Karpas-422 (cell line): ENCODE measurements at regions not wholly inside any gene's neighbourhood (a gene's known extent, or its start where the extent isn't known, plus 50 kb on each side); places are given as distances from the start of the nearest gene placed in this dataset.

Experiments
- DNase-seq: peaks from one replicate; pipeline ENCODE4 v3.0.0-alpha.2; 2015
- H2AFZ ChIP-seq: fragments of 200-600 bp; sonication (generic); 2 replicates; pipeline ENCODE4 v1.6.1; 2014; ENCODE audit warnings: antibody characterized with exemption, low read length, mixed read lengths
- H3K27ac ChIP-seq: fragments of 200-600 bp; sonication (generic); 2 replicates; pipeline ENCODE4 v1.5.1; 2014; ENCODE audit warnings: mild to moderate bottlenecking, low read length, moderate library complexity
- H3K27me3 ChIP-seq: fragments of 200-600 bp; sonication (generic); 2 replicates; pipeline ENCODE4 v1.6.1; 2014; ENCODE audit warnings: low read length, mixed read lengths
- H3K36me3 ChIP-seq: fragments of 200-600 bp; sonication (generic); 2 replicates; pipeline ENCODE4 v1.6.1; 2014; ENCODE audit warnings: low read length, mixed read lengths; ENCODE audit not compliant: insufficient read depth
- H3K4me1 ChIP-seq: fragments of 200-600 bp; sonication (generic); 2 replicates; pipeline ENCODE4 v1.6.1; 2014; ENCODE audit warnings: mild to moderate bottlenecking, low read length, mixed read lengths
- H3K4me2 ChIP-seq: fragments of 200-600 bp; sonication (generic); 2 replicates; pipeline ENCODE4 v1.6.1; 2014; ENCODE audit warnings: low read length, low read depth, mild to moderate bottlenecking; ENCODE audit not compliant: poor library complexity, severe bottlenecking
- H3K4me3 ChIP-seq: fragments of 200-600 bp; sonication (generic); 2 replicates; pipeline ENCODE4 v1.5.1; 2014; ENCODE audit warnings: mild to moderate bottlenecking, antibody characterized with exemption, low read length, mixed read lengths
- H3K79me2 ChIP-seq: fragments of 200-600 bp; sonication (generic); 2 replicates; pipeline ENCODE4 v1.6.1; 2014; ENCODE audit warnings: mild to moderate bottlenecking, low read length, mixed read lengths
- H3K9ac ChIP-seq: fragments of 200-600 bp; sonication (generic); 2 replicates; pipeline ENCODE4 v1.6.0; 2014; ENCODE audit warnings: low read length
- H3K9me2 ChIP-seq: fragments of 200-600 bp; sonication (generic), shearing (Covaris generic); replicated peaks from 2 replicates; pipeline ENCODE4 v1.6.0; 2014; ENCODE audit warnings: mild to moderate bottlenecking, low read length, moderate library complexity; ENCODE audit not compliant: insufficient read depth
- H3K9me3 ChIP-seq: fragments of 300-700, 200-600 bp; sonication (generic); 2 replicates; pipeline ENCODE4 v1.6.1; 2014; ENCODE audit warnings: low read length, mixed read lengths
- H4K20me1 ChIP-seq: fragments of 200-600 bp; sonication (generic); 2 replicates; pipeline ENCODE4 v1.6.1; 2014; ENCODE audit warnings: mild to moderate bottlenecking, antibody characterized with exemption, low read length, low read depth; ENCODE audit not compliant: insufficient read depth

- Histone ChIP-seq H3K9ac (no peak overlapping the region), H3K4me1 (no peaks in the 10 kb centered on the region), H2AFZ (no peak overlapping the region), H3K36me3 (no peaks in the 10 kb centered on the region), H3K9me2 (no peaks in the 10 kb centered on the region), H3K27me3 (no peaks in the 10 kb centered on the region; the same call in 1 of the 2 replicates), H4K20me1 (no peaks in the 10 kb centered on the region), H3K9me3 (no peaks in the 10 kb centered on the region), H3K79me2 (no peaks in the 10 kb centered on the region), H3K4me2 (no peak overlapping the region), H3K4me3 (no peak overlapping the region), H3K27ac (no peak overlapping the region)
- no peak for DNase-seq
Measured at GRCh38 chr2:147549054-147549453, 295.8 kb upstream of the ACVR2A start.

GRCh38 chr2:147548451-147548850, 296.4 kb upstream of the ACVR2A start:
- no peaks in the 10 kb centered on the region for H3K79me2 ChIP-seq
- no peaks in the 10 kb centered on the region for H3K9me3 ChIP-seq
- DNase-seq = no peak
- H3K9ac ChIP-seq = no peak overlapping the region
- H3K36me3 ChIP-seq = no peaks in the 10 kb centered on the region
- no peaks in the 10 kb centered on the region for H4K20me1 ChIP-seq
- no peaks in the 10 kb centered on the region for H3K4me1 ChIP-seq
- H3K27me3 ChIP-seq = no peaks in the 10 kb centered on the region; the same call in 1 of the 2 replicates
- H3K4me2 ChIP-seq = no peak overlapping the region
- H3K9me2 ChIP-seq = no peaks in the 10 kb centered on the region
- no peak overlapping the region for H3K27ac ChIP-seq
- no peak overlapping the region for H3K4me3 ChIP-seq
- no peak overlapping the region for H2AFZ ChIP-seq

GRCh38 chr2:147547440-147547839, 297.4 kb upstream of the ACVR2A start:
- Histone ChIP-seq H3K27me3 (no peaks in the 10 kb centered on the region; the same call in 1 of the 2 replicates), H3K4me3 (no peak overlapping the region), H3K27ac (no peak overlapping the region), H3K79me2 (no peaks in the 10 kb centered on the region), H3K4me2 (no peak overlapping the region), H3K9me3 (no peaks in the 10 kb centered on the region), H3K36me3 (no peaks in the 10 kb centered on the region), H2AFZ (no peak overlapping the region), H3K9ac (no peak overlapping the region), H3K4me1 (no peaks in the 10 kb centered on the region), H4K20me1 (no peaks in the 10 kb centered on the region), H3K9me2 (no peaks in the 10 kb centered on the region)
- no peak for DNase-seq

DNA sequence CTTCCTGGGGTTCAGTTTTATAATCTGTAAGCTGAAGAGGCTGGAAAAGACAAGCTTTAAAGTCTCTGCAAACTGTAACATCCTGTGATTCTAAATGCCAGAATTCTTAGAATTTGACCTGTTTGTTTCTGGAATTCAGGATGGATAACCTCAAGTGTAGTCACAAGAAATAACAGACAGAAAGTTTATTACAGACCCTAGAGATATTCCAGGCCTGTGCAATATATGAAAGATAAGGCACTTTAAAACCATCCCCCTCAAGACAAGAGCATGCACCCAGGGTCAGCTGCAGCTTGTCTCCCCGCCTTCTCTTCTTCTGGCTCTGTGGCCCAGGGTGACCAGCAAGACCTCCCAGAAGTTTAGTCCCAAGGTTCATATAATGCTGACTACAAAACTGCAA, 298.7 kb upstream of the ACVR2A start:
- Histone ChIP-seq H3K9ac (no peak overlapping the region), H3K4me1 (no peaks in the 10 kb centered on the region), H3K36me3 (no peaks in the 10 kb centered on the region), H3K9me3 (no peaks in the 10 kb centered on the region), H3K27ac (no peak overlapping the region), H3K79me2 (no peaks in the 10 kb centered on the region), H2AFZ (no peak overlapping the region), H3K9me2 (no peaks in the 10 kb centered on the region), H3K27me3 (no peaks in the 10 kb centered on the region), H3K4me3 (no peak overlapping the region), H4K20me1 (no peaks in the 10 kb centered on the region), H3K4me2 (no peak overlapping the region)
- DNase-seq = no peak

DNA sequence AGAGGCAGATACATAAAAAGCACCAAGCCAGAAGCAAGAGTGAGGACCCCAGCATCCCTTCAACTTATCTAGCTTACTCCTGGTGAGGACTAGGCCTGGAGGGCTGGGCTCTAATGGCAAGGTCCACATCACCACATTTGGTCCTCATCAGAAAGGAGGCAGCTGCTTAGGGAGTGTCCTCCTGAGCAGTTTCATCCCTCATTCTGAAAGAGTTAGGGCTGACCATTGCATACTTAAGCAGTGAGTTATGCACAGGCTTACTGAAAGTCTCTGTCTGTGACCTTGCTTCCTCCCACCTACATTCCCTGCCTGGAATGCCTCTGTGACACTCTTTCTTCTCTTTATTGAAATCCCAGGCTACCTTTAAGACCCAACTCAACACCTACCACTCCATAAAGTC, 301.8 kb upstream of the ACVR2A start:
- Histone ChIP-seq H3K9ac (no peak overlapping the region), H2AFZ (no peak overlapping the region), H3K9me2 (no peaks in the 10 kb centered on the region), H3K27ac (no peak overlapping the region), H4K20me1 (no peaks in the 10 kb centered on the region), H3K4me1 (no peaks in the 10 kb centered on the region), H3K79me2 (no peaks in the 10 kb centered on the region), H3K27me3 (no peaks in the 10 kb centered on the region), H3K36me3 (no peaks in the 10 kb centered on the region), H3K9me3 (no peaks in the 10 kb centered on the region), H3K4me2 (no peak overlapping the region), H3K4me3 (no peak overlapping the region)
- DNase-seq = no peak

DNA sequence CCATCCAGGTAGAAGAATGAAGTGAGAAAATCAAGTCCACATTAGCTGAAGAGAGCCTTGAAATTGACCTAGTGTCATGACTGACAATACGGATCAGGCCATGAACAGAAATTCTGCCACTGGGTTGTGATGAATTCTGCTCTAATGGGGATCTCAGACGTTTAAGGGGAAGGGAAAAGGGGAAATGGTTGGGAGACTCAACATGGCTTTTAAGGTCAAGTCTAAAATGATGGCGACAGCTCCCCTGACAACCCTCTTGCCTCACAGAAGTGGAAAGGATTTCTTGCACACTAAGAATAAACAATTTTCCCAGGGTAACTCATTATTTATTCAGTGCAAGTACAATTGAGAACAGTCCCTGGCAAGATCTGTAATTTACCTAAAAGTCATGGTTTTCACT, 302.5 kb upstream of the ACVR2A start:
- Histone ChIP-seq H3K9me2 (no peaks in the 10 kb centered on the region), H2AFZ (no peak overlapping the region), H3K27ac (no peak overlapping the region), H3K4me2 (no peak overlapping the region), H3K9me3 (no peaks in the 10 kb centered on the region), H3K9ac (no peak overlapping the region), H4K20me1 (no peaks in the 10 kb centered on the region), H3K79me2 (no peaks in the 10 kb centered on the region), H3K4me1 (no peaks in the 10 kb centered on the region), H3K36me3 (no peaks in the 10 kb centered on the region), H3K4me3 (no peak overlapping the region), H3K27me3 (no peaks in the 10 kb centered on the region)
- DNase-seq = no peak

DNA sequence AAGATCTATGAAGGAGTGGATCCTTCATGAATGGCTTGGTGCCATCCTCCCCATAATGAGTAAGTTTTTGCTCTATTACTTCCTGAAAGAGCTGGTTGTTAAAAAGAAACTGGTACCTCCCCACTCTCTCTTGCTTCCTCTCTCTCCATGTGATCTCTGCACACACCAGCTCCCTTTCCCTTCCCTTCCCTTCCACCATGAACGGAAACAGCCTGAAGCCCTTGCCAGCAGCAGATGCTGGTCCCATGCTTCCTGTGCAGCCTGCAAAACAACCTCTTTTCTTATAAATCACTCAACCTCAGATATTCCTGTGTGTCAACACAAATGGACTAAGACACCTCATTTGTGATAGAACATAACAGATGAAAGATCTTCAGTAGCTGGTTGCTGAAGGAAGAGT, 303.5 kb upstream of the ACVR2A start:
- Histone ChIP-seq H3K27ac (no peak overlapping the region), H3K9me2 (no peaks in the 10 kb centered on the region), H3K36me3 (no peaks in the 10 kb centered on the region), H3K27me3 (no peaks in the 10 kb centered on the region), H2AFZ (no peak overlapping the region), H3K4me3 (no peak overlapping the region), H4K20me1 (no peaks in the 10 kb centered on the region), H3K79me2 (no peaks in the 10 kb centered on the region), H3K9ac (no peak overlapping the region), H3K4me2 (no peak overlapping the region), H3K4me1 (no peaks in the 10 kb centered on the region), H3K9me3 (no peaks in the 10 kb centered on the region)
- DNase-seq = no peak

GRCh38 chr2:147538821-147539220, 306.0 kb upstream of the ACVR2A start:
- Histone ChIP-seq H3K9me3 (no peaks in the 10 kb centered on the region), H3K9me2 (no peaks in the 10 kb centered on the region), H3K4me3 (no peak overlapping the region), H3K4me2 (no peak overlapping the region), H4K20me1 (no peaks in the 10 kb centered on the region), H2AFZ (no peak overlapping the region), H3K79me2 (no peaks in the 10 kb centered on the region), H3K27ac (no peak overlapping the region), H3K4me1 (no peaks in the 10 kb centered on the region), H3K27me3 (no peaks in the 10 kb centered on the region), H3K9ac (no peak overlapping the region), H3K36me3 (no peaks in the 10 kb centered on the region)
- DNase-seq = no peak

- H3K36me3 ChIP-seq = no peaks in the 10 kb centered on the region
- H3K9me2 ChIP-seq = no peaks in the 10 kb centered on the region
- no peak overlapping the region for H3K4me3 ChIP-seq
- no peaks in the 10 kb centered on the region for H3K9me3 ChIP-seq
- no peak overlapping the region for H3K9ac ChIP-seq
- H2AFZ ChIP-seq = no peak overlapping the region
- H3K27ac ChIP-seq = no peak overlapping the region
- no peaks in the 10 kb centered on the region for H3K4me1 ChIP-seq
- DNase-seq = no peak
- H3K27me3 ChIP-seq = no peaks in the 10 kb centered on the region
- no peak overlapping the region for H3K4me2 ChIP-seq
- no peaks in the 10 kb centered on the region for H3K79me2 ChIP-seq
- H4K20me1 ChIP-seq = no peaks in the 10 kb centered on the region
Measured at GRCh38 chr2:147538088-147538487, 306.7 kb upstream of the ACVR2A start.
